HG02642 (cell line): ENCODE measurements at regions not wholly inside any gene's neighbourhood (a gene's known extent, or its start where the extent isn't known, plus 50 kb on each side); places are given as distances from the start of the nearest gene placed in this dataset.

Experiments used
- ATAC-seq: cut with Tn5 transposase; IDR thresholded peaks from one replicate; pipeline ENCODE4 v1.9.1; 2021; ENCODE audit warnings: mild to moderate bottlenecking; ENCODE audit not compliant: unreplicated experiment, poor library complexity

- ATAC-seq: no peak
Measured at GRCh38 chr18:78293540-78293939, 686.1 kb upstream of the SALL3 start.

- ATAC-seq: no peak
Measured at GRCh38 chr18:78293940-78294541, 685.6 kb upstream of the SALL3 start.

GRCh38 chr18:78295262-78295661, 684.4 kb upstream of the SALL3 start:
- ATAC-seq: no peak

GRCh38 chr18:78296166-78296565, 683.5 kb upstream of the SALL3 start:
- ATAC-seq: no peak

- no peak for ATAC-seq
Measured at GRCh38 chr18:78297048-78297447, 682.6 kb upstream of the SALL3 start.

GRCh38 chr18:78303519-78304191, 676.0 kb upstream of the SALL3 start:
- ATAC-seq: no peak

GRCh38 chr18:78304192-78305164, 675.1 kb upstream of the SALL3 start:
- ATAC-seq: no peak

- ATAC-seq: no peak
Measured at GRCh38 chr18:78305789-78306188, 673.8 kb upstream of the SALL3 start.

GRCh38 chr18:78309307-78309706, 670.3 kb upstream of the SALL3 start:
- ATAC-seq: no peak

GRCh38 chr18:78309924-78310323, 669.7 kb upstream of the SALL3 start:
- no peak for ATAC-seq

GRCh38 chr18:78319264-78319663, 660.4 kb upstream of the SALL3 start:
- ATAC-seq: no peak

GRCh38 chr18:78319961-78320360, 659.7 kb upstream of the SALL3 start:
- ATAC-seq: no peak

- ATAC-seq: no peak
Measured at GRCh38 chr18:78321402-78321801, 658.2 kb upstream of the SALL3 start.

GRCh38 chr18:78323453-78324197, 656.0 kb upstream of the SALL3 start:
- ATAC-seq: no peak

- ATAC-seq: no peak
Measured at GRCh38 chr18:78327643-78328042, 652.0 kb upstream of the SALL3 start.

- ATAC-seq: no peak
Measured at GRCh38 chr18:78330766-78331165, 648.9 kb upstream of the SALL3 start.

GRCh38 chr18:78352910-78353309, 626.7 kb upstream of the SALL3 start:
- no peak for ATAC-seq

- ATAC-seq: no peak
Measured at GRCh38 chr18:78362198-78362597, 617.4 kb upstream of the SALL3 start.

GRCh38 chr18:78363556-78364387, 615.8 kb upstream of the SALL3 start:
- ATAC-seq: no peak
